MM.1S (cell line): ENCODE measurements at regions not wholly inside any gene's neighbourhood (a gene's known extent, or its start where the extent isn't known, plus 50 kb on each side); places are given as distances from the start of the nearest gene placed in this dataset.
"Not testable (repeated sequence)": the region's sequence is repeated elsewhere in the genome, so short reads cannot be mapped to it uniquely, and the experiment has no call there.

ENCODE experiments used
- EZH2 ChIP-seq: fragments of 300-600 bp; sonication (generic); optimal IDR thresholded peaks from 2 replicates; pipeline ENCODE3; 2017; ENCODE audit warnings: low read depth, mild to moderate bottlenecking, antibody characterized with exemption, low read length, mixed read lengths
- TF ChIP-seq, protein P1 (sequence below): fragments of 300-600 bp; sonication (generic); IDR thresholded peaks from 2 replicates; pipeline ENCODE4 v1.5.1; 2016; ENCODE audit warnings: antibody characterized with exemption, low read length, mixed read lengths

DNA sequence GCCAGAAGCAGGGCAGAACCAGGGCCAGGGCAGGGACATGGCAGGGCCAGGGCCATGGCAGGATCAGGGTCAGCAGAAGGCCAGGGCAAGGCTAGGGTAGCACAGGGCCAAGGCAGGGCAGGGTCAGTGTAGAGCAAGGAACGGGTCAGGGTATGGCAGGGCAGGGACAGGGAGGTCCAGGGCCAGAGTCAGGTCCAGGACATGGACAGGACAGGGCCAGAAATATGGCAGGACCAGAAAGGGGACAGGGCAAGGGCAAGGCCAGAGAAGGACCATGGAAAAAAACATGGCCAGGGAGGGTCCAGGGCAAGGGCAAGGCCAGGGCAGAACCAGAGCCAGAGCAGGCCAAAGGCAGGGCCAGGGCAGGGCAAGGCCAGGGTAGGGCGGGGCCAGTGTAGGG lies 2870.7 kb downstream of the RPIA start:
- not testable (repeated sequence) for TF ChIP-seq EZH2
- TF ChIP-seq, protein P1, sequence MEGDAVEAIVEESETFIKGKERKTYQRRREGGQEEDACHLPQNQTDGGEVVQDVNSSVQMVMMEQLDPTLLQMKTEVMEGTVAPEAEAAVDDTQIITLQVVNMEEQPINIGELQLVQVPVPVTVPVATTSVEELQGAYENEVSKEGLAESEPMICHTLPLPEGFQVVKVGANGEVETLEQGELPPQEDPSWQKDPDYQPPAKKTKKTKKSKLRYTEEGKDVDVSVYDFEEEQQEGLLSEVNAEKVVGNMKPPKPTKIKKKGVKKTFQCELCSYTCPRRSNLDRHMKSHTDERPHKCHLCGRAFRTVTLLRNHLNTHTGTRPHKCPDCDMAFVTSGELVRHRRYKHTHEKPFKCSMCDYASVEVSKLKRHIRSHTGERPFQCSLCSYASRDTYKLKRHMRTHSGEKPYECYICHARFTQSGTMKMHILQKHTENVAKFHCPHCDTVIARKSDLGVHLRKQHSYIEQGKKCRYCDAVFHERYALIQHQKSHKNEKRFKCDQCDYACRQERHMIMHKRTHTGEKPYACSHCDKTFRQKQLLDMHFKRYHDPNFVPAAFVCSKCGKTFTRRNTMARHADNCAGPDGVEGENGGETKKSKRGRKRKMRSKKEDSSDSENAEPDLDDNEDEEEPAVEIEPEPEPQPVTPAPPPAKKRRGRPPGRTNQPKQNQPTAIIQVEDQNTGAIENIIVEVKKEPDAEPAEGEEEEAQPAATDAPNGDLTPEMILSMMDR = not testable (repeated sequence)
